SU-DHL-6 (cell line): ENCODE measurements at regions not wholly inside any gene's neighbourhood (a gene's known extent, or its start where the extent isn't known, plus 50 kb on each side); places are given as distances from the start of the nearest gene placed in this dataset.

Experiments
- H2AFZ ChIP-seq: fragments of 200-600 bp; sonication (generic); 2 replicates; pipeline ENCODE4 v1.6.1; 2014; ENCODE audit warnings: low read depth, mild to moderate bottlenecking, moderate library complexity, mixed read lengths, antibody characterized with exemption, low read length; ENCODE audit not compliant: severe bottlenecking
- H3F3A ChIP-seq: fragments of 200-600 bp; shearing (Covaris generic); 2 replicates; pipeline ENCODE4 v1.6.0; 2016; ENCODE audit warnings: antibody characterized with exemption, mild to moderate bottlenecking; ENCODE audit not compliant: insufficient read depth
- H3K27ac ChIP-seq: fragments of 200-600 bp; sonication (generic); 2 replicates; pipeline ENCODE4 v1.5.1; 2016; ENCODE audit warnings: low read depth, mild to moderate bottlenecking, low read length, moderate library complexity, mixed read lengths
- H3K27me3 ChIP-seq: fragments of 200-600 bp; sonication (generic), shearing (Covaris generic); 2 replicates; pipeline ENCODE4 v1.6.0; 2014; ENCODE audit warnings: mild to moderate bottlenecking, low read length
- H3K36me3 ChIP-seq: fragments of 200-600 bp; sonication (generic); 2 replicates; pipeline ENCODE4 v1.6.1; 2014; ENCODE audit warnings: mild to moderate bottlenecking, low read length, mixed read lengths
- H3K4me2 ChIP-seq: fragments of 300-600, 200-600 bp; shearing (Covaris generic), sonication (generic); 2 replicates; pipeline ENCODE4 v1.6.0; 2014; ENCODE audit warnings: low read length, low read depth, mild to moderate bottlenecking; ENCODE audit not compliant: poor library complexity, severe bottlenecking
- H3K4me3 ChIP-seq: fragments of 200-600 bp; sonication (generic); 2 replicates; pipeline ENCODE4 v1.5.1; 2014; ENCODE audit warnings: antibody characterized with exemption, low read length, mild to moderate bottlenecking, mixed read lengths; ENCODE audit not compliant: insufficient read depth, poor library complexity, severe bottlenecking
- H3K79me2 ChIP-seq: fragments of 200-600 bp; sonication (generic); 2 replicates; pipeline ENCODE4 v1.6.1; 2014; ENCODE audit warnings: mild to moderate bottlenecking, low read length, moderate library complexity; ENCODE audit not compliant: insufficient read depth
- H3K9ac ChIP-seq: fragments of 200-600 bp; sonication (generic); 2 replicates; pipeline ENCODE4 v1.7.0; 2014; ENCODE audit warnings: mild to moderate bottlenecking, low read length
- H3K9me2 ChIP-seq: fragments of 200-600 bp; sonication (generic); replicated peaks from 2 replicates; pipeline ENCODE4 v1.6.1; 2014; ENCODE audit warnings: low read length; ENCODE audit not compliant: insufficient read depth
- H3K9me3 ChIP-seq: fragments of 200-600 bp; sonication (generic); 2 replicates; pipeline ENCODE4 v1.6.1; 2014; ENCODE audit warnings: low read length, mixed read lengths; ENCODE audit not compliant: insufficient read depth
- H4K20me1 ChIP-seq: fragments of 200-600 bp; sonication (generic); 2 replicates; pipeline ENCODE4 v1.6.1; 2014; ENCODE audit warnings: low read depth, mild to moderate bottlenecking, antibody characterized with exemption, low read length, moderate library complexity, mixed read lengths
- CTCF ChIP-seq: fragments of 200-600 bp; sonication (generic); IDR thresholded peaks from one replicate; pipeline ENCODE4 v1.5.1; 2017; ENCODE audit warnings: antibody characterized with exemption, mild to moderate bottlenecking, low read length, moderate library complexity; ENCODE audit not compliant: insufficient read depth, poor library complexity, severe bottlenecking
- EZH2phosphoT487 ChIP-seq: fragments of 200-600 bp; sonication (generic), shearing (Covaris generic); conservative IDR thresholded peaks from 2 replicates; pipeline ENCODE4 v1.6.1; 2018; ENCODE audit warnings: mild to moderate bottlenecking, antibody characterized with exemption, low read length, moderate library complexity, mixed read lengths

GRCh38 chr2:8036366-8036765 lies 645.5 kb upstream of the ID2 start:
- H3K4me3 ChIP-seq = no peak overlapping the region
- TF ChIP-seq CTCF (no peak), EZH2phosphoT487 (no peak)
- no peaks in the 10 kb centered on the region for H3K36me3 ChIP-seq
- H4K20me1 ChIP-seq = no peaks in the 10 kb centered on the region
- H3K27me3 ChIP-seq = no peaks in the 10 kb centered on the region
- no peak overlapping the region for H3K9ac ChIP-seq
- H3K9me3 ChIP-seq = no peaks in the 10 kb centered on the region
- H3K79me2 ChIP-seq = no peaks in the 10 kb centered on the region
- no peak overlapping the region for H3K4me2 ChIP-seq
- H2AFZ ChIP-seq = no peak overlapping the region
- no peaks in the 10 kb centered on the region for H3F3A ChIP-seq
- H3K27ac ChIP-seq = no peak overlapping the region
- H3K9me2 ChIP-seq = no peaks in the 10 kb centered on the region

- no peaks in the 10 kb centered on the region for H3F3A ChIP-seq
- H2AFZ ChIP-seq = no peak overlapping the region
- H3K9me2 ChIP-seq = no peaks in the 10 kb centered on the region
Observed at GRCh38 chr2:8039732-8040131, 642.1 kb upstream of the ID2 start.

GRCh38 chr2:8043295-8043694 lies 638.6 kb upstream of the ID2 start:
- Histone ChIP-seq H2AFZ (no peak overlapping the region), H3K79me2 (no peaks in the 10 kb centered on the region), H3F3A (no peaks in the 10 kb centered on the region), H3K4me2 (no peak overlapping the region), H3K9me2 (no peaks in the 10 kb centered on the region), H3K27me3 (no peaks in the 10 kb centered on the region), H4K20me1 (no peaks in the 10 kb centered on the region), H3K27ac (no peak overlapping the region), H3K4me3 (no peak overlapping the region), H3K36me3 (no peaks in the 10 kb centered on the region), H3K9me3 (no peaks in the 10 kb centered on the region), H3K9ac (no peak overlapping the region)
- TF ChIP-seq EZH2phosphoT487 (no peak), CTCF (no peak)

More at GRCh38 chr2:8039732-8040131, 642.1 kb upstream of the ID2 start:
- Histone ChIP-seq H3K27ac (no peak overlapping the region), H3K79me2 (no peaks in the 10 kb centered on the region), H3K9ac (no peak overlapping the region), H3K4me2 (no peak overlapping the region), H4K20me1 (no peaks in the 10 kb centered on the region), H3K27me3 (no peaks in the 10 kb centered on the region), H3K4me3 (no peak overlapping the region), H3K36me3 (no peaks in the 10 kb centered on the region), H3K9me3 (no peaks in the 10 kb centered on the region)
- TF ChIP-seq CTCF (no peak), EZH2phosphoT487 (no peak)
